ENCODE measurements at regions not wholly inside any gene's neighbourhood (a gene's known extent, or its start where the extent isn't known, plus 50 kb on each side); places are given as distances from the start of the nearest gene placed in this dataset.

GRCh38 chr3:104906001-104906639, 460.6 kb upstream of the ALCAM start:
- no peak overlapping the region for H3K4me3 ChIP-seq (ENCODE audit: low read depth, low read length)
- TF ChIP-seq CTCF (IDR thresholded peaks at IDR 0.05; ENCODE audit: low read depth, low read length) (no peak), MAX (IDR thresholded peaks at IDR 0.05; ENCODE audit: low read depth, low read length) (no peak), MYC (IDR thresholded peaks at IDR 0.05; ENCODE audit: low read depth, low read length) (no peak), POLR2A (IDR thresholded peaks at IDR 0.05; ENCODE audit: extremely low read depth, insufficient read length) (no peak)
- DNase-seq (ENCODE audit: low read depth) = no peak

GRCh38 chr3:104907507-104907906, 459.2 kb upstream of the ALCAM start:
- no peak for DNase-seq (ENCODE audit: low read depth)
- no peak overlapping the region for H3K4me3 ChIP-seq (ENCODE audit: low read depth, low read length)
- no peak for TF ChIP-seq CTCF (IDR thresholded peaks at IDR 0.05; ENCODE audit: low read depth, low read length)
- no peak for TF ChIP-seq POLR2A (IDR thresholded peaks at IDR 0.05; ENCODE audit: extremely low read depth, insufficient read length)
- no peak for TF ChIP-seq MYC (IDR thresholded peaks at IDR 0.05; ENCODE audit: low read depth, low read length)
- TF ChIP-seq MAX (IDR thresholded peaks at IDR 0.05; ENCODE audit: low read depth, low read length) = no peak

- H3K4me3 ChIP-seq (ENCODE audit: low read depth, low read length) = no peak overlapping the region
- DNase-seq (ENCODE audit: low read depth) = no peak
- no peak for TF ChIP-seq MYC (IDR thresholded peaks at IDR 0.05; ENCODE audit: low read depth, low read length)
- no peak for TF ChIP-seq POLR2A (IDR thresholded peaks at IDR 0.05; ENCODE audit: extremely low read depth, insufficient read length)
- no peak for TF ChIP-seq MAX (IDR thresholded peaks at IDR 0.05; ENCODE audit: low read depth, low read length)
- no peak for TF ChIP-seq CTCF (IDR thresholded peaks at IDR 0.05; ENCODE audit: low read depth, low read length)
Measured at GRCh38 chr3:104908761-104909160, 457.9 kb upstream of the ALCAM start.

GRCh38 chr3:104909198-104909597, 457.5 kb upstream of the ALCAM start:
- TF ChIP-seq MYC (IDR thresholded peaks at IDR 0.05; ENCODE audit: low read depth, low read length) (no peak), POLR2A (IDR thresholded peaks at IDR 0.05; ENCODE audit: extremely low read depth, insufficient read length) (no peak), CTCF (IDR thresholded peaks at IDR 0.05; ENCODE audit: low read depth, low read length) (no peak), MAX (IDR thresholded peaks at IDR 0.05; ENCODE audit: low read depth, low read length) (no peak)
- no peak overlapping the region for H3K4me3 ChIP-seq (ENCODE audit: low read depth, low read length)
- no peak for DNase-seq (ENCODE audit: low read depth)

- no peak overlapping the region for H3K4me3 ChIP-seq (ENCODE audit: low read depth, low read length)
- no peak for TF ChIP-seq MYC (IDR thresholded peaks at IDR 0.05; ENCODE audit: low read depth, low read length)
- no peak for DNase-seq (ENCODE audit: low read depth)
Measured at GRCh38 chr3:104909721-104910120, 457.0 kb upstream of the ALCAM start.

GRCh38 chr3:104911376-104911775, 455.3 kb upstream of the ALCAM start:
- H3K4me3 ChIP-seq (ENCODE audit: low read depth, low read length) = no peak overlapping the region
- no peak for DNase-seq (ENCODE audit: low read depth)
- TF ChIP-seq POLR2A (IDR thresholded peaks at IDR 0.05; ENCODE audit: extremely low read depth, insufficient read length) (no peak), CTCF (IDR thresholded peaks at IDR 0.05; ENCODE audit: low read depth, low read length) (no peak), MYC (IDR thresholded peaks at IDR 0.05; ENCODE audit: low read depth, low read length) (no peak), MAX (IDR thresholded peaks at IDR 0.05; ENCODE audit: low read depth, low read length) (no peak)

All from NB4 (cell line).